ENCODE measurements at regions not wholly inside any gene's neighbourhood (a gene's known extent, or its start where the extent isn't known, plus 50 kb on each side); places are given as distances from the start of the nearest gene placed in this dataset.
"Not testable (repeated sequence)": the region's sequence is repeated elsewhere in the genome, so short reads cannot be mapped to it uniquely, and the experiment has no call there.

GRCh38 chr1:149361310-149361709, 113.5 kb upstream of the NBPF19 start:
- DNase-seq (ENCODE audit: low read depth): not testable (repeated sequence)

- not testable (repeated sequence) for DNase-seq (ENCODE audit: low read depth)
Observed at GRCh38 chr1:149364188-149364981, 110.5 kb upstream of the NBPF19 start.

- DNase-seq (ENCODE audit: low read depth): not testable (repeated sequence)
Observed at GRCh38 chr1:149366402-149366801, 108.4 kb upstream of the NBPF19 start.

- DNase-seq (ENCODE audit: low read depth): not testable (repeated sequence)
Observed at GRCh38 chr1:149367472-149368044, 107.3 kb upstream of the NBPF19 start.

- DNase-seq (ENCODE audit: low read depth): not testable (repeated sequence)
Observed at GRCh38 chr1:149368337-149368736, 106.5 kb upstream of the NBPF19 start.

GRCh38 chr1:149369081-149369480, 105.8 kb upstream of the NBPF19 start:
- DNase-seq (ENCODE audit: low read depth): not testable (repeated sequence)

- not testable (repeated sequence) for DNase-seq (ENCODE audit: low read depth)
Observed at GRCh38 chr1:149371955-149372354, 102.9 kb upstream of the NBPF19 start.

- not testable (repeated sequence) for DNase-seq (ENCODE audit: low read depth)
Observed at GRCh38 chr1:149378462-149378861, 96.4 kb upstream of the NBPF19 start.

- DNase-seq (ENCODE audit: low read depth): peak; percentile 47
Observed at GRCh38 chr1:149390173-149390926, 84.5 kb upstream of the NBPF19 start.

GRCh38 chr1:149390931-149391330, 83.9 kb upstream of the NBPF19 start:
- DNase-seq (ENCODE audit: low read depth): not testable (repeated sequence)

GRCh38 chr1:149395802-149396201, 79.0 kb upstream of the NBPF19 start:
- peak; percentile 24 for DNase-seq (ENCODE audit: low read depth)

- DNase-seq (ENCODE audit: low read depth): not testable (repeated sequence)
Observed at GRCh38 chr1:149398527-149398926, 76.3 kb upstream of the NBPF19 start.

GRCh38 chr1:149408404-149408803, 66.4 kb upstream of the NBPF19 start:
- not testable (repeated sequence) for DNase-seq (ENCODE audit: low read depth)

- not testable (repeated sequence) for DNase-seq (ENCODE audit: low read depth)
Observed at GRCh38 chr1:149415373-149415772, 59.5 kb upstream of the NBPF19 start.

- not testable (repeated sequence) for DNase-seq (ENCODE audit: low read depth)
Observed at GRCh38 chr1:149418782-149419181, 56.1 kb upstream of the NBPF19 start.

GRCh38 chr1:149423122-149423521, 51.7 kb upstream of the NBPF19 start:
- DNase-seq (ENCODE audit: low read depth): not testable (repeated sequence)

Data from activated T-cell treated with anti-CD3 and anti-CD28 coated beads for 24 hours (primary cell).